CD4-positive, CD25-positive, alpha-beta regulatory T cell (primary cell): ENCODE measurements at regions not wholly inside any gene's neighbourhood (a gene's known extent, or its start where the extent isn't known, plus 50 kb on each side); places are given as distances from the start of the nearest gene placed in this dataset.

ENCODE experiments used
- ATAC-seq, 2 donors: fragments of 150-1000 bp; cut with Tn5 transposase; one replicate each; pipeline ENCODE4 v1.10.0; 2021; ENCODE audit warnings: low read depth in 2 of 2, moderate number of reproducible peaks in 2 of 2, moderate library complexity in 1 of 2
- DNase-seq, 3 donors: peaks; one replicate each; pipeline versions ENCODE4 v3.0.0 to v3.0.0-alpha.2; 2012 to 2022; ENCODE audit warnings: mixed read lengths in 1 of 3
- H3K27ac ChIP-seq: one replicate; pipeline ENCODE4 v1.7.0; 2013; ENCODE audit warnings: mild to moderate bottlenecking, low read length; ENCODE audit not compliant: insufficient read depth, poor library complexity, severe bottlenecking
- H3K27me3 ChIP-seq: one replicate; pipeline ENCODE4 v1.7.0; 2013; ENCODE audit warnings: low read length; ENCODE audit not compliant: control insufficient read depth, insufficient read depth
- H3K36me3 ChIP-seq: one replicate; pipeline ENCODE4 v1.7.0; 2013; ENCODE audit warnings: mild to moderate bottlenecking, low read length, moderate library complexity; ENCODE audit not compliant: control insufficient read depth, insufficient read depth
- H3K4me1 ChIP-seq: 2 replicates; pipeline ENCODE4 v1.7.0; 2013; ENCODE audit warnings: mild to moderate bottlenecking, low read length; ENCODE audit not compliant: insufficient read depth, control insufficient read depth, poor library complexity, severe bottlenecking
- H3K4me3 ChIP-seq: one replicate; pipeline ENCODE4 v1.7.0; 2013; ENCODE audit warnings: low read depth, mild to moderate bottlenecking, low read length, moderate library complexity
- H3K9me3 ChIP-seq, 2 experiments: 1 replicate in 1 of 2; 2 replicates in 1 of 2; pipeline ENCODE4 v1.7.0; 2013; ENCODE audit warnings: low read length in 2 of 2, mild to moderate bottlenecking in 1 of 2, moderate library complexity in 1 of 2; ENCODE audit not compliant: control insufficient read depth in 2 of 2
- H3K27ac Mint-ChIP-seq, 3 donors: one replicate each; pipeline ENCODE4 v1.8.0; 2020 to 2022; ENCODE audit warnings: mild to moderate bottlenecking in 3 of 3, mixed read lengths in 3 of 3, moderate library complexity in 2 of 3
- H3K27me3 Mint-ChIP-seq: one replicate; pipeline ENCODE4 v1.8.0; 2022; ENCODE audit warnings: mild to moderate bottlenecking, mixed read lengths
- H3K36me3 Mint-ChIP-seq: one replicate; pipeline ENCODE4 v1.8.0; 2020; ENCODE audit warnings: mixed read lengths
- H3K4me1 Mint-ChIP-seq, 4 donors: one replicate each; pipeline ENCODE4 v1.8.0; 2020 to 2022; ENCODE audit warnings: mixed read lengths in 4 of 4, mild to moderate bottlenecking in 1 of 4
- H3K4me3 Mint-ChIP-seq, 4 donors: one replicate each; pipeline ENCODE4 v1.8.0; 2020 to 2022; ENCODE audit warnings: mild to moderate bottlenecking in 4 of 4, mixed read lengths in 4 of 4, moderate library complexity in 3 of 4
- H3K9me3 Mint-ChIP-seq, 7 donors: one replicate each; pipeline ENCODE4 v1.8.0; 2020 to 2022; ENCODE audit warnings: mixed read lengths in 7 of 7, mild to moderate bottlenecking in 3 of 7, moderate library complexity in 2 of 7

DNA sequence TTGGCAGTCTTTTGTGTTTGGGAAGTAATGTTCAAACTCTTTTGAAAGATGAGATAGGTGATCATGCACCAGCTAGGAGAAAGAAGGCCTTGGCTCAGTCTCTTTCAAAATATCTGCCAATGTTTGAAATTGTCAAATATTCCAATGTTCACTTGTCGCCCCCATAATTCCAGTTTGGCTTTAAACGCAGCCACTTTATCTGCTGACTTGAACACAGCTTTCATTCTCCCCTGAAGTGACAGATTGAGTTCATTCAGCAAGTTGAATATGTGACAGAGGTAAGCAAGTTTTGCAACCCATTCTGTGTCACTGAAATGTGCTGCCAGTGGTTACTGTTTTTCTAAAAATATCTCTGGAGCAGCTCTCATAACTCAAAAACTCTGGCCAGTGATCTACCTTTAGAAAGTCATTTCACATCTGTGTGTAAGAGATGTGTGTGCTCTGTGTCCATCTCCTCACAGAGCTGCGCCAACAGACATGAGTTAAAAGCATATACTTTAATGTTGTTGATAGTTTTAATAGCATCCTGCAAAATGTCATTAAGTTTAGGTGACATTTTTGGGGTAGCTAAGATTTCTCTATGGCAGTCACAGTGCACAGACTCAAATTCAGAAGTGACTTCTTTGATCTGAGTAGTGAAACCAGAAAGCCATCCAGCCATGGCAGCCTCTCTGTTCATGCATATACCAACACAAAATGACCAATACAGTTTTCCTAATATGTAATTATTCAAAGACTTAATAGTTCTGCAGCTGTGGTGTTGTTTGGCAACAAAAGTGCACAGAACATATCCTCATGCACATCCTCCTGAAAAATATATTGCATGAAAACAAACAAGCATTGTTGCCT, 614.3 kb upstream of the MIS18BP1 start:
- H3K9me3 ChIP-seq: peaks cover 2 to 14% of the 10 kb centered on the region in 2 experiments
- Mint-ChIP-seq H3K36me3 (no peaks in the 10 kb centered on the region), H3K27ac (no peak overlapping the region), H3K4me1 (no peaks in the 10 kb centered on the region), H3K9me3 (peaks cover 0 to 28% (median 8%) of the 10 kb centered on the region in 7 donors), H3K27me3 (no peaks in the 10 kb centered on the region), H3K4me3 (no peak overlapping the region)
- no peaks in the 10 kb centered on the region for H3K4me1 ChIP-seq
- H3K27me3 ChIP-seq: no peaks in the 10 kb centered on the region
- H3K27ac ChIP-seq: no peak overlapping the region
- DNase-seq: no peak
- ATAC-seq: no peak
- no peaks in the 10 kb centered on the region for H3K36me3 ChIP-seq
- no peak overlapping the region for H3K4me3 ChIP-seq

DNA sequence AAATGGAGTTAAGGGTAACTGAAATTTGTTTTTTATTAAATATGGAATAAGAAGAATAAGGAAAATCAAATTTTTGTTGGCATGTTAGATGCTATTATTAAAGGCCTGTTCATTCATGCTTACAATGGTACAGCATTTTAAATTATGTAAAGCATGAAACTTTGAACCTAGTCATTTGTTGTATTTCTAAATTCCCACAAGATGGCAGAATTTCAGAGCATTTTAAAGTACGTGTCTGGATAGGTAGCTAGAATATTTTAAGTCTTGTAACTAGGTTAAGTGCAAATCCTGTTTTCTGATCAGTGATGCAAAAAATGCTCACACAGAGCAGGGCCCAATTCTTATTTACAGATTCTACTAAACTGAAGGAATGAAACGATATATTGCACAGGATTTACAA, 585.6 kb upstream of the MIS18BP1 start:
- no peak overlapping the region for H3K27ac ChIP-seq
- H3K27me3 ChIP-seq: no peaks in the 10 kb centered on the region
- H3K9me3 Mint-ChIP-seq: peaks cover 3 to 23% (median 9%) of the 10 kb centered on the region in 7 donors
- peaks cover 0 to 2% of the 10 kb centered on the region in 2 experiments for H3K9me3 ChIP-seq
- H3K4me3 ChIP-seq: no peak overlapping the region
- H3K4me3 Mint-ChIP-seq: no peak overlapping the region
- DNase-seq (no peak), ATAC-seq (no peak)
- no peaks in the 10 kb centered on the region for H3K36me3 Mint-ChIP-seq
- no peaks in the 10 kb centered on the region for H3K36me3 ChIP-seq
- H3K4me1 Mint-ChIP-seq: no peaks in the 10 kb centered on the region
- H3K27me3 Mint-ChIP-seq: no peaks in the 10 kb centered on the region
- H3K27ac Mint-ChIP-seq: no peak overlapping the region
- H3K4me1 ChIP-seq: no peaks in the 10 kb centered on the region

DNA sequence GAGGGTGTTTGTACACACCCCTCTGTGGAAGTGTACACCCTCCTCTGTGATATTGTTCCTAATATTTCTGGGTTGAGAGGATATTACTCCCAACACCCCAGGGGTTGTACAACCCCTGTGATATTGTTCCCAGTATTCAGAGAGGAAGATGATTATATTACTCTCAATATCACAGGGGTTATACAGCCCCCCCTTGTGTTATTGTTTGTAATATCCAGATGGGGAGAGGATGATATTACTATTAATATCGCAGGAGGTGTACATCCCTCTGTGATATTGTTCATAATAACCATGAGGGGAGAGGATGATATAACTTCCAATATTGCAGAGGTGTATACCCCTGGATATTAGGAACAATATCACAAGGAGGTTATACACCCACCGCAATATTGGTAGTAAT, 566.1 kb upstream of the MIS18BP1 start:
- H3K27ac Mint-ChIP-seq: no peak overlapping the region
- Histone ChIP-seq H3K36me3 (no peaks in the 10 kb centered on the region), H3K27me3 (no peaks in the 10 kb centered on the region), H3K9me3 (peaks cover 0 to 37% of the 10 kb centered on the region in 2 experiments), H3K4me3 (no peak overlapping the region), H3K27ac (no peak overlapping the region), H3K4me1 (no peaks in the 10 kb centered on the region)
- peaks cover 0 to 12% (median 9%) of the 10 kb centered on the region in 7 donors for H3K9me3 Mint-ChIP-seq
- H3K36me3 Mint-ChIP-seq: no peaks in the 10 kb centered on the region
- H3K4me3 Mint-ChIP-seq: no peak overlapping the region
- DNase-seq (no peak), ATAC-seq (no peak)
- no peaks in the 10 kb centered on the region for H3K27me3 Mint-ChIP-seq
- H3K4me1 Mint-ChIP-seq: no peaks in the 10 kb centered on the region

DNA sequence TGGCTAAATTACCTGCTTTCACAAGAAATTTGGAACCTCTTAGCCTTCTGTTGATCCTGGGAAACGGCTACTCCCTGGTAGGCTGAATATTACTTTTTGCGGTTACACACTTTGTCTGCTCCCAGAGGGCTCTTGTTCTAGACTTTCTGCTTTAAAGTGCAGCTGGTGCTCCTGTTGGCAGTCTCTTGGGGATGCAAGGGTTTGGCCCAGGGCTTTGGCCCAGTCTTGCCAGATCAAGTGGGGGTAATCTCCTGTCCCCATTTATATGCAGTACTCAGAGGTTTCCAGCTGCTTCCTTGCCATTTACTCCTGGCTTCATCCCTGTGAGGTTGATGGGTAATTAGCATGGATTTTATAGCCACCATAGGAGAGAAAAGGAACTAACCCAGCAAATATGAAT, 558.2 kb upstream of the MIS18BP1 start:
- Mint-ChIP-seq H3K9me3 (peaks cover 2 to 10% (median 4%) of the 10 kb centered on the region in 7 donors), H3K27me3 (peaks cover 4% of the 10 kb centered on the region), H3K36me3 (no peaks in the 10 kb centered on the region), H3K4me1 (no peaks in the 10 kb centered on the region), H3K27ac (no peak overlapping the region), H3K4me3 (no peak overlapping the region)
- H3K9me3 ChIP-seq: peaks cover 0 to 15% of the 10 kb centered on the region in 2 experiments
- no peaks in the 10 kb centered on the region for H3K27me3 ChIP-seq
- ATAC-seq (no peak), DNase-seq (no peak)
- no peaks in the 10 kb centered on the region for H3K36me3 ChIP-seq
- H3K4me3 ChIP-seq: no peak overlapping the region
- no peaks in the 10 kb centered on the region for H3K4me1 ChIP-seq
- H3K27ac ChIP-seq: no peak overlapping the region

DNA sequence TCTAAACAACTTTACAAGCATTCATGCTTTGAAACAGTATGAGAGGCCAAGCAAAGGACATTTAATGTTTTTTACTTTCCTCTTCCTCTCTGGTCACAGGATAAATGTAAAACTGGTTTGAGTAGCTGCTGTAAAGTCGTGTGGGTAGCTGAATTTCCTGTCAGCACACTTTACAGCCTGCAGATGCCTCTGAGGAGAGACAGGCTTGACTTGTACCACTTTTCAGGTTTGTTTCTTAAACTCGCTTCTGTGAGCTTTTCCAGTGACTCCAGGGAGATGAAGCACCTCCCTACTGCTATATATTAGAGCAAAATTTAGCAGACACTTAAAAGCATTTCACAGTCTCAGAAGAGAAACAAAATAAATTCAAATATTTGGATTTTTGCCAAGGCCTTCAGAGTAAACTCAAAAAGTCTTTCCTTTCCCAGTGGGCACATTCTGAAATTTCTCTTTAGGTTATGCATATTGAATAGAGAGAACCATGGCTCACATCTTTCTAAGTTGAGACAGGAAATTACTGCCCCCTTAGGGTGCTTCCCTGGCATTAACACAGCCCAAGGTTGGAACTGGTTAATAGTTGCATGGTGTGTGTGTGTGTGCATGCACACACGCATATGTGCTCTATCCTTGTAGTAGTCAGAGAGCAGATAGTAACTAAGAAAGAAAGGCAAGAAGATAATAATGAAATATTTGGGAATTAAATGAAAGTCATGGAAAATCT, 557.3 kb upstream of the MIS18BP1 start:
- no peaks in the 10 kb centered on the region for H3K36me3 Mint-ChIP-seq
- H3K27me3 ChIP-seq: no peaks in the 10 kb centered on the region
- H3K4me3 ChIP-seq: no peak overlapping the region
- H3K4me1 ChIP-seq: no peaks in the 10 kb centered on the region
- H3K27ac Mint-ChIP-seq: no peak overlapping the region
- no peak for DNase-seq
- H3K4me3 Mint-ChIP-seq: no peak overlapping the region
- no peaks in the 10 kb centered on the region for H3K4me1 Mint-ChIP-seq
- no peaks in the 10 kb centered on the region for H3K36me3 ChIP-seq
- H3K9me3 Mint-ChIP-seq: peaks cover 0 to 7% (median 3%) of the 10 kb centered on the region in 7 donors
- H3K27me3 Mint-ChIP-seq: peaks cover 4% of the 10 kb centered on the region
- ATAC-seq: no peak
- H3K27ac ChIP-seq: no peak overlapping the region
- H3K9me3 ChIP-seq: peaks cover 0 to 14% of the 10 kb centered on the region in 2 experiments

DNA sequence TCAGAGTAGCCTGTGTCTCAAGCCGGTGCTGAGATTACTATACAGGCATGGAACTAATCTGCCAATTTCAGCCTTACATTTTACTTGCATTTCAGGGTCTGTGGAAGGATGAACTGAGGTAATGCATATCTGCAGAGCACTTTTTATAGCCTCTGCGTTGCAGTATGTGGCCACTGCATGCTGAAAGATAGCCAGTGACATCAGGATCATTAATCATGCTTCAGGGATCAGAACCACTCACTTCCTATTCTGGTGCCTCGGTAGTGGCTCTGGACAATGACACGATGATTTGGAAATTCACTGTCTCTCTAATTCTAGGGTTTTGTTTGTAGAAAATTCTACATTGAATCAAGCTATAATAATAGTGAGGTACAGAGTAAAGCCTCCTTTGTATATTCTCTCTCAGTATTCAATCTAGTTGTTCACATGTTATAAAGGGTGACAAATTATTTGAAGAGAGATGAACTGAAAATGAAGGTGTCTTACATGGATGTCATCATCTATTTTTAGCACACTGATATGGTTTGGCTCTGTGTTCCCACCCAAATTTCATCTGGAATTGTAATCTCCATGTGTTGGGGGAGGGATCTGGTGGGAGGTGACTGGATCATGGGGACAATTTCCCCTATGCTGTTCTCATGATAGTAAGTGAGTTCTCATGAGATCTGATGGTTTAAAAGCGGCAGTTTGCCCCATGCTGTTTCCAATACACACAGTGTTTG, 554.3 kb upstream of the MIS18BP1 start:
- ATAC-seq (no peak), DNase-seq (no peak)
- H3K9me3 Mint-ChIP-seq: peaks cover 0 to 5% (median 4%) of the 10 kb centered on the region in 7 donors
- no peaks in the 10 kb centered on the region for H3K4me1 ChIP-seq
- no peaks in the 10 kb centered on the region for H3K27me3 ChIP-seq
- H3K4me3 ChIP-seq: no peak overlapping the region
- no peaks in the 10 kb centered on the region for H3K36me3 ChIP-seq
- no peak overlapping the region for H3K27ac Mint-ChIP-seq
- no peaks in the 10 kb centered on the region for H3K9me3 ChIP-seq
- H3K27ac ChIP-seq: no peak overlapping the region
- no peak overlapping the region for H3K4me3 Mint-ChIP-seq
- H3K36me3 Mint-ChIP-seq: no peaks in the 10 kb centered on the region
- H3K4me1 Mint-ChIP-seq: no peaks in the 10 kb centered on the region
- peaks cover 4% of the 10 kb centered on the region for H3K27me3 Mint-ChIP-seq

DNA sequence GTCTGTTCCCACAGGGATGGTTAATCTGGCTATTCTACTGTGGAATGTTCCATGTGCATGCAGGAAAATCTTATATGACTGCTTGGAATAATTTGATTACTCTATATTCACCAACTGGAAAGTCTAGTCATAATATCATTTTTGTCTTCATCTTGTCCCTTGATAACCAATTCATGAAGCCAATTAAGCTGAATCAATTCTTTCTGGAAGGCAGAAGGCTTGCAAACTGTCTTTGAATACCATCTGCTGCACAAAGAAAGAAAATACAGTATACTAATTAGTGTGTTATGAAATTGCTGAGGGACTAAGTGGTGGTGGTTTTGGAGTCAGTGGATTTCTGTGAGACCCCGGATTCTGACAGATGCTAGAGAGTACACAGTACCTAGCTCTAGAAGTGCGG, 546.5 kb upstream of the MIS18BP1 start:
- Mint-ChIP-seq H3K9me3 (peaks cover 0 to 15% (median 6%) of the 10 kb centered on the region in 7 donors), H3K27ac (no peak overlapping the region)

More for the DNA sequence above, 546.5 kb upstream of the MIS18BP1 start:
- ATAC-seq: no peak
- Mint-ChIP-seq H3K4me3 (no peak overlapping the region), H3K36me3 (no peaks in the 10 kb centered on the region), H3K4me1 (no peaks in the 10 kb centered on the region), H3K27me3 (no peaks in the 10 kb centered on the region)
- Histone ChIP-seq H3K4me3 (no peak overlapping the region), H3K27me3 (no peaks in the 10 kb centered on the region), H3K4me1 (no peaks in the 10 kb centered on the region), H3K36me3 (no peaks in the 10 kb centered on the region), H3K27ac (no peak overlapping the region), H3K9me3 (peaks cover 0 to 6% of the 10 kb centered on the region in 2 experiments)
- DNase-seq: no peak
